Stromal cell of bone marrow (primary cell): ENCODE measurements at regions not wholly inside any gene's neighbourhood (a gene's known extent, or its start where the extent isn't known, plus 50 kb on each side); places are given as distances from the start of the nearest gene placed in this dataset.

Source experiments
- DNase-seq: peaks from one replicate; pipeline ENCODE4 v3.0.0-alpha.2; 2012; ENCODE audit warnings: low read depth

- no peak for DNase-seq
Observed at GRCh38 chr3:177935047-177935446, 601.2 kb upstream of the KCNMB2 start.

- DNase-seq: no peak
Observed at GRCh38 chr3:177936721-177937120, 599.5 kb upstream of the KCNMB2 start.

GRCh38 chr3:177942911-177943310 lies 593.3 kb upstream of the KCNMB2 start:
- no peak for DNase-seq

- no peak for DNase-seq
Observed at GRCh38 chr3:177944228-177944661, 592.0 kb upstream of the KCNMB2 start.

GRCh38 chr3:177946048-177946447 lies 590.2 kb upstream of the KCNMB2 start:
- DNase-seq: no peak

- no peak for DNase-seq
Observed at GRCh38 chr3:177946497-177946896, 589.7 kb upstream of the KCNMB2 start.

GRCh38 chr3:177946936-177947335 lies 589.3 kb upstream of the KCNMB2 start:
- DNase-seq: peak; percentile 48

GRCh38 chr3:177947901-177948300 lies 588.3 kb upstream of the KCNMB2 start:
- DNase-seq: no peak

- no peak for DNase-seq
Observed at GRCh38 chr3:177948716-177949425, 587.4 kb upstream of the KCNMB2 start.

- no peak for DNase-seq
Observed at GRCh38 chr3:177959188-177959587, 577.0 kb upstream of the KCNMB2 start.

- no peak for DNase-seq
Observed at GRCh38 chr3:177960014-177960413, 576.2 kb upstream of the KCNMB2 start.

- no peak for DNase-seq
Observed at GRCh38 chr3:177960722-177961121, 575.5 kb upstream of the KCNMB2 start.

GRCh38 chr3:177961784-177962183 lies 574.5 kb upstream of the KCNMB2 start:
- DNase-seq: no peak

- DNase-seq: no peak
Observed at GRCh38 chr3:177966493-177966892, 569.7 kb upstream of the KCNMB2 start.

- DNase-seq: no peak
Observed at GRCh38 chr3:177968891-177969290, 567.3 kb upstream of the KCNMB2 start.

- no peak for DNase-seq
Observed at GRCh38 chr3:177973241-177973840, 562.9 kb upstream of the KCNMB2 start.

GRCh38 chr3:177976241-177976640 lies 560.0 kb upstream of the KCNMB2 start:
- no peak for DNase-seq

- DNase-seq: no peak
Observed at GRCh38 chr3:177976866-177977265, 559.4 kb upstream of the KCNMB2 start.

- DNase-seq: peak; percentile 57
Observed at GRCh38 chr3:177977381-177978158, 558.7 kb upstream of the KCNMB2 start.

GRCh38 chr3:177978946-177979345 lies 557.3 kb upstream of the KCNMB2 start:
- no peak for DNase-seq

- no peak for DNase-seq
Observed at GRCh38 chr3:177979703-177980102, 556.5 kb upstream of the KCNMB2 start.

GRCh38 chr3:177981576-177981975 lies 554.7 kb upstream of the KCNMB2 start:
- no peak for DNase-seq

GRCh38 chr3:177982034-177982433 lies 554.2 kb upstream of the KCNMB2 start:
- DNase-seq: no peak
